Body of pancreas (tissue), 4 donors: ENCODE measurements at regions not wholly inside any gene's neighbourhood (a gene's known extent, or its start where the extent isn't known, plus 50 kb on each side); places are given as distances from the start of the nearest gene placed in this dataset.

ENCODE experiments used
- CTCF ChIP-seq, 7 experiments: fragments of 450-650 bp in 4 of 7; fragments of 200-600 bp in 3 of 7; sonication (generic) in 3 of 7; IDR thresholded peaks; one replicate each; pipeline ENCODE4 v1.5.1; 2016 to 2019; ENCODE audit warnings: antibody characterized with exemption in 7 of 7
- POLR2A ChIP-seq, 3 donors: fragments of 450-650 bp; IDR thresholded peaks; one replicate each; pipeline ENCODE4 v1.6.1; 2016; ENCODE audit warnings: antibody characterized with exemption in 3 of 3, mild to moderate bottlenecking in 2 of 3

GRCh38 chr11:80831374-80831773 lies 1390.5 kb upstream of the TENM4 start:
- no peak for TF ChIP-seq POLR2A (IDR thresholded peaks at IDR 0.05)
- no peak for TF ChIP-seq CTCF (IDR thresholded peaks at IDR 0.05)
